ENCODE measurements at regions not wholly inside any gene's neighbourhood (a gene's known extent, or its start where the extent isn't known, plus 50 kb on each side); places are given as distances from the start of the nearest gene placed in this dataset.
"Not testable (repeated sequence)": the region's sequence is repeated elsewhere in the genome, so short reads cannot be mapped to it uniquely, and the experiment has no call there.

DNA sequence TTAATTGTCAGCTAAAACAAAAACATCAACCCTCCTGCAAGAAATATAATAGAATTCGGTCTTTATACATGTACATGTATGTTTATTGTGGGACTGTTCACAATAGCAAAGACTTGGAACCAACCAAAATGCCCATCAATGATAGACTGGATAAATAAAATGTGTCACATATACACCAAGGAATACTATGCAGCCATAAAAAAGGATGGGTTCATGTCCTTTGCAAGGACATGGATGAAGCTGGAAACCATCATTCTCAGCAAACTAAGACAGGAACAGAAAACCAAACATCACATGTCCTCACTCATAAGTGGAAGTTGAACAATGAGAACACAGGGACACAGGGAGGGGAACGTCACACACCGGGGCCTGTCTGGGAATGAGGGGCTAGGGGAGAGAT, 109.1 kb upstream of the ADRA1B start:
- not testable (repeated sequence) for DNase-seq; H3K27me3 ChIP-seq (ENCODE audit: control insufficient read depth, insufficient read depth, low read length); H3K27ac ChIP-seq (ENCODE audit: low read length); H3K36me3 ChIP-seq (ENCODE audit: control insufficient read depth, insufficient read depth, low read length); H3K9me3 ChIP-seq (ENCODE audit: control insufficient read depth, low read depth, low read length); H3K4me3 ChIP-seq (ENCODE audit: low read length); H3K4me1 ChIP-seq (ENCODE audit: control insufficient read depth, insufficient read depth, low read length)
- WGBS (ENCODE audit: insufficient coverage, low lambda C conversion rate) = 100% methylated on average over 1 of the region's 3 CpGs

DNA sequence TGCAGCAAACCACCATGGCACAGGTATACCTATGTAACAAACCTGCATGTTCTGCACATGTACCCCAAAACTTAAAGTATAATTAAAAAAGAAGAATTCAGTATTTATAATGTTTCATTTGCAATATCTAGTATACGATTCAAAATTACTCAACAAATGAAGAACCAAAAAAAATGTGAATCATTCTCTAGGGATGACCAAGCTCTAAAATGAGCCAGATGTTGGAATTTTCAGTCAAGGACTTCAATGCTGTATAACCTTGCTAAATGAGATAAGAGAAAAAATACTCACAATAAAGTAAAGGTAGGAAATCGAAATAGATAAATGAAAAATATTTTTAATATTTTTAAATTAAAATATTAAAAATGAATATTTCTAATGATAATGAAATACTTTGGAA, 108.7 kb upstream of the ADRA1B start:
- H3K9me3 ChIP-seq (ENCODE audit: control insufficient read depth, low read depth, low read length) = no peaks in the 10 kb centered on the region
- H3K27me3 ChIP-seq (ENCODE audit: control insufficient read depth, insufficient read depth, low read length) = no peaks in the 10 kb centered on the region
- H3K4me1 ChIP-seq (ENCODE audit: control insufficient read depth, insufficient read depth, low read length) = no peaks in the 10 kb centered on the region
- 83% methylated on average over 2 of the region's 2 CpGs for WGBS (ENCODE audit: insufficient coverage, low lambda C conversion rate)
- DNase-seq = no peak
- H3K36me3 ChIP-seq (ENCODE audit: control insufficient read depth, insufficient read depth, low read length) = no peaks in the 10 kb centered on the region
- no peak overlapping the region for H3K4me3 ChIP-seq (ENCODE audit: low read length)
- no peak overlapping the region for H3K27ac ChIP-seq (ENCODE audit: low read length)

- no peak for DNase-seq
- Histone ChIP-seq H3K4me1 (ENCODE audit: control insufficient read depth, insufficient read depth, low read length) (no peaks in the 10 kb centered on the region), H3K27me3 (ENCODE audit: control insufficient read depth, insufficient read depth, low read length) (no peaks in the 10 kb centered on the region), H3K36me3 (ENCODE audit: control insufficient read depth, insufficient read depth, low read length) (no peaks in the 10 kb centered on the region), H3K4me3 (ENCODE audit: low read length) (no peak overlapping the region), H3K9me3 (ENCODE audit: control insufficient read depth, low read depth, low read length) (no peaks in the 10 kb centered on the region), H3K27ac (ENCODE audit: low read length) (no peak overlapping the region)
- WGBS (ENCODE audit: insufficient coverage, low lambda C conversion rate) = no CpG with 5 or more reads among the region's 2 CpGs
Observed at GRCh38 chr5:159811712-159812111, 104.6 kb upstream of the ADRA1B start.

DNA sequence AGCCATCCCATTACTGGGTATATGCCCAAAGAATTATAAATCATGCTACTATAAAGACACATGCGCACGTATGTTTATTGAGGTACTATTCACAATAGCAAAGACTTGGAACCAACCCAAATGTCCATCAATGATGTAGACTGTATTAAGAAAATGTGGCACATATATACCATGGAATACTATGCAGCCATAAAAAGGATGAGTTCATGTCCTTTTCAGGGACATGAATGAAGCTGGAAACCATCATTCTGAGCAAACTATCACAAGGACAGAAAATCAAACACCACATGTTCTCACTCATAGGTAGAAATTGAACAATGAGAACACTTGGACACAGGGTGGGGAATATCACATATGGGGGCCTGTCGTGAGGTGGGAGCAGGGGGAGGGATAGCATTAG, 103.5 kb upstream of the ADRA1B start:
- not testable (repeated sequence) for H3K9me3 ChIP-seq (ENCODE audit: control insufficient read depth, low read depth, low read length); H3K27me3 ChIP-seq (ENCODE audit: control insufficient read depth, insufficient read depth, low read length); H3K4me3 ChIP-seq (ENCODE audit: low read length); DNase-seq; H3K4me1 ChIP-seq (ENCODE audit: control insufficient read depth, insufficient read depth, low read length); H3K36me3 ChIP-seq (ENCODE audit: control insufficient read depth, insufficient read depth, low read length); H3K27ac ChIP-seq (ENCODE audit: low read length)
- WGBS (ENCODE audit: insufficient coverage, low lambda C conversion rate) = 100% methylated on average over 1 of the region's 3 CpGs

- no peak for DNase-seq
- 100% methylated on average over 2 of the region's 3 CpGs for WGBS (ENCODE audit: insufficient coverage, low lambda C conversion rate)
- Histone ChIP-seq H3K36me3 (ENCODE audit: control insufficient read depth, insufficient read depth, low read length) (no peaks in the 10 kb centered on the region), H3K4me3 (ENCODE audit: low read length) (no peak overlapping the region), H3K27me3 (ENCODE audit: control insufficient read depth, insufficient read depth, low read length) (no peaks in the 10 kb centered on the region), H3K27ac (ENCODE audit: low read length) (no peak overlapping the region), H3K4me1 (ENCODE audit: control insufficient read depth, insufficient read depth, low read length) (no peaks in the 10 kb centered on the region), H3K9me3 (ENCODE audit: control insufficient read depth, low read depth, low read length) (no peaks in the 10 kb centered on the region)
Observed at GRCh38 chr5:159814222-159814621, 102.1 kb upstream of the ADRA1B start.

DNA sequence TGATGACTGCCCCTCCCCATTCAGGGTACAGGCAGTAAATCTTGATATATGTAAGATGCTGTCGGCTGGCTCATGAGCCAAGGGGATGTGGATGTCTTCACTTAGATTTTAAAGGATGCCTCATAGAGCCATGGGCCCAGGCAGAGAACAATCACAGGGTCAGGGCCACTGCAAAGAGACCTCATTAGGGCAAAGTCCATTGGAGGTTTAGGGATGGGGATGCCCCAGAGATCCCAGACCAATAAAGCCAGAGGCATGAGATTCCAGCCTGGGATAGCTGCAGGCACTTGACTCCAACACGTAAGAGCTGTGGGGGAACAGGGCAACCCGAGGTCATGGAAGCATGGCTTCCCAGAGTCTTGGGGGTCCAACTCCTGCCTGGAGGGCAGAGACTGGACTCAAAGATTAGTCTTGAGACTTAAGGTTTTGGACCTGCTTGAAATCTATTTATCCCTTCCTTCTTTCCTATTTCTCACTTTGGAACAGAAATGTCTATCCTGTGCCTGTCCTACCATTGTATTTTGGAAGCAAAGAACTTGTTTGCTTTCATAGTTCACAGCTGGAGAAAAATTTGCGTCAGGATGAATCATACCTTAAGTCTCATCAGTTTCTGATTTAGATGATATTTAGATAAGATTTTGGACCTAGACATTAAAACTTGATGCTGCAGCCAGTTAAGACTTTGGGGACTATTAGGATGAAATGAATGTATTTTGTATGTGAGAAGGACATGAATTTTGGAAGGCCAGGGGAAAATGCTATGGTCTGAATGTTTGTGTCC, 101.3 kb upstream of the ADRA1B start:
- H3K36me3 ChIP-seq (ENCODE audit: control insufficient read depth, insufficient read depth, low read length) = no peaks in the 10 kb centered on the region
- H3K4me3 ChIP-seq (ENCODE audit: low read length) = no peak overlapping the region
- no peak for DNase-seq
- WGBS (ENCODE audit: insufficient coverage, low lambda C conversion rate) = no CpG with 5 or more reads among the region's 4 CpGs
- no peaks in the 10 kb centered on the region for H3K9me3 ChIP-seq (ENCODE audit: control insufficient read depth, low read depth, low read length)
- H3K27ac ChIP-seq (ENCODE audit: low read length) = no peak overlapping the region
- no peaks in the 10 kb centered on the region for H3K27me3 ChIP-seq (ENCODE audit: control insufficient read depth, insufficient read depth, low read length)
- H3K4me1 ChIP-seq (ENCODE audit: control insufficient read depth, insufficient read depth, low read length) = no peaks in the 10 kb centered on the region

DNA sequence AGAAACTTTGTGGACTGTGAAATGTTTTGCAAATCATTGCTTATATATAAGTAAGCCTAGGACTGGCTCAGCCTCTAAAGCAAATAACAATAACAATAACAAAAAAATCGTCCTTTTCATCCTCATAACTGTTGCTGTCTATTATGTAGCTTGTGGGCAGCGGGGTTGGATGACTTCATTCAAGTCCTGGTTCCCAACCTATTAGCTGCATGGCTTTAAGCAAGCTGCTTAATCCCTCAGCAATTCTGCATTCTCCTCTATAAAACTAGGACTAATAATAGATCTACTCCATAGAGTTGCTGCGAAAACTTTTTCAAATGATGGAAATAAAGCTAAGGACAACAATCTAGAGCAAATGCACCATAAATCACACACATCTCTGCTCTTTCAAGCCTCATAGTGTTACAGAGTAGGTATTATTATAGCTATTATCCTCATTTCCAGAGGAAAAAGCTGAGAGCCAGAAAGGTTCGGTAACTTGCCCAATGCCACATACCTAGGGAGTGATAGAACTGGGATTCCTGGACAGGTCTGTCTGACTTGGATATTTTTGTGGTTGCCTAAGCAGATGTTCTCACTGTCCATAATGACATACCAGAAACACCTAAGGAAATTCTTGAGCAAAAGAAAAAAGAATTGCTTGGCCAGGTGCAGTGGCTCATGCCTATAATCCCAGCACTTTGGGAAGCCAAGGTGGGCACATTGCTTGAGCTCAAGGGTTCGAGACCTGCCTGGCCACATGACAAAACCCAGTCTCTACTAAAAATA, 98.8 kb upstream of the ADRA1B start:
- WGBS (ENCODE audit: insufficient coverage, low lambda C conversion rate) = 66% methylated on average over 3 of the region's 5 CpGs

GRCh38 chr5:159819591-159820411, 96.5 kb upstream of the ADRA1B start:
- no peaks in the 10 kb centered on the region for H3K27me3 ChIP-seq (ENCODE audit: control insufficient read depth, insufficient read depth, low read length)
- H3K4me3 ChIP-seq (ENCODE audit: low read length) = no peak overlapping the region
- H3K4me1 ChIP-seq (ENCODE audit: control insufficient read depth, insufficient read depth, low read length) = no peaks in the 10 kb centered on the region
- H3K9me3 ChIP-seq (ENCODE audit: control insufficient read depth, low read depth, low read length) = no peaks in the 10 kb centered on the region
- H3K36me3 ChIP-seq (ENCODE audit: control insufficient read depth, insufficient read depth, low read length) = no peaks in the 10 kb centered on the region
- peak in 1 of 2 donors; percentile 17 for DNase-seq
- no peak overlapping the region for H3K27ac ChIP-seq (ENCODE audit: low read length)
- no CpG with 5 or more reads among the region's 9 CpGs for WGBS (ENCODE audit: insufficient coverage, low lambda C conversion rate)

More for the DNA sequence above, 98.8 kb upstream of the ADRA1B start:
- DNase-seq = no peak
- H3K36me3 ChIP-seq (ENCODE audit: control insufficient read depth, insufficient read depth, low read length) = no peaks in the 10 kb centered on the region
- no peak overlapping the region for H3K27ac ChIP-seq (ENCODE audit: low read length)
- no peaks in the 10 kb centered on the region for H3K27me3 ChIP-seq (ENCODE audit: control insufficient read depth, insufficient read depth, low read length)
- H3K4me1 ChIP-seq (ENCODE audit: control insufficient read depth, insufficient read depth, low read length) = no peaks in the 10 kb centered on the region
- no peak overlapping the region for H3K4me3 ChIP-seq (ENCODE audit: low read length)
- H3K9me3 ChIP-seq (ENCODE audit: control insufficient read depth, low read depth, low read length) = no peaks in the 10 kb centered on the region

DNA sequence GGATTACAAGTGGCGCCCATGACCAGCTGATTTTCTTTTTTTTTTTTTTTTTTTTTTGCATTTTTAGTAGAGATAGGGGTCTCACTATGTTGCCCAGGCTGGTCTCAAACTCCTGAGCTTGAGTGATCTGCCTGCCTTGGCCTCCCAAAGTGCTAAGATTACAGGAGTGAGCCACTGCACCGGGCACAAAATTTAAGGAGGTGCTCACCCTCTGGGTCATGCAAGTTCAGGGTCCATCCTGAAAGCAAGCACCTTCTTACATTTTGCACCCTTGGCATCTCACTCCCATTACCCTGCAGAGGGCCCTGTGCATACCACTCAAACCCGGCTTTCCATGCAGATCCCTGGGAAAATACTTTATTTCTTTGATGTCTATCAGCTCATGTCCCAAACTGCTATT, 95.6 kb upstream of the ADRA1B start:
- H3K27ac ChIP-seq (ENCODE audit: low read length) = no peak overlapping the region
- H3K4me3 ChIP-seq (ENCODE audit: low read length) = no peak overlapping the region

GRCh38 chr5:159821461-159821940, 94.8 kb upstream of the ADRA1B start:
- WGBS (ENCODE audit: insufficient coverage, low lambda C conversion rate) = 80% methylated on average over 1 of the region's 9 CpGs
- no peaks in the 10 kb centered on the region for H3K9me3 ChIP-seq (ENCODE audit: control insufficient read depth, low read depth, low read length)
- H3K27me3 ChIP-seq (ENCODE audit: control insufficient read depth, insufficient read depth, low read length) = no peaks in the 10 kb centered on the region
- H3K27ac ChIP-seq (ENCODE audit: low read length) = no peak overlapping the region
- no peak for DNase-seq
- no peaks in the 10 kb centered on the region for H3K36me3 ChIP-seq (ENCODE audit: control insufficient read depth, insufficient read depth, low read length)
- no peaks in the 10 kb centered on the region for H3K4me1 ChIP-seq (ENCODE audit: control insufficient read depth, insufficient read depth, low read length)
- H3K4me3 ChIP-seq (ENCODE audit: low read length) = no peak overlapping the region

More for the DNA sequence above, 95.6 kb upstream of the ADRA1B start:
- no peaks in the 10 kb centered on the region for H3K36me3 ChIP-seq (ENCODE audit: control insufficient read depth, insufficient read depth, low read length)
- no peaks in the 10 kb centered on the region for H3K27me3 ChIP-seq (ENCODE audit: control insufficient read depth, insufficient read depth, low read length)
- WGBS (ENCODE audit: insufficient coverage, low lambda C conversion rate) = 100% methylated on average over 1 of the region's 3 CpGs
- no peaks in the 10 kb centered on the region for H3K9me3 ChIP-seq (ENCODE audit: control insufficient read depth, low read depth, low read length)
- no peak for DNase-seq
- H3K4me1 ChIP-seq (ENCODE audit: control insufficient read depth, insufficient read depth, low read length) = no peaks in the 10 kb centered on the region

Measured in large intestine (tissue), 3 donors.